Lung (tissue), 11 donors: ENCODE measurements at regions not wholly inside any gene's neighbourhood (a gene's known extent, or its start where the extent isn't known, plus 50 kb on each side); places are given as distances from the start of the nearest gene placed in this dataset.
"Not testable (repeated sequence)": the region's sequence is repeated elsewhere in the genome, so short reads cannot be mapped to it uniquely, and the experiment has no call there.

Source experiments
- ATAC-seq: fragments of 200-7000 bp; cut with Tn5 transposase; one replicate; pipeline ENCODE4 v1.9.1; 2020; ENCODE audit warnings: moderate number of reproducible peaks; ENCODE audit not compliant: insufficient read depth, low FRiP score
- DNase-seq, 3 donors: peaks; one replicate each; pipeline ENCODE4 v3.0.0-alpha.2; 2013 to 2017
- H3K27ac ChIP-seq, 2 donors: one replicate each; pipeline ENCODE4 v1.5.1; 2013; ENCODE audit warnings: mild to moderate bottlenecking in 2 of 2, moderate library complexity in 2 of 2, control low read depth in 1 of 2, inconsistent platforms in 1 of 2, low read depth in 1 of 2, low read length in 1 of 2
- H3K27me3 ChIP-seq, 3 donors: one replicate each; pipeline ENCODE4 v1.5.1; 2013; ENCODE audit warnings: low read length in 2 of 3; ENCODE audit not compliant: control insufficient read depth in 3 of 3, insufficient read depth in 3 of 3
- H3K36me3 ChIP-seq, 4 donors: one replicate each; pipeline ENCODE4 v1.5.1; 2013; ENCODE audit warnings: low read length in 4 of 4, mild to moderate bottlenecking in 1 of 4, moderate library complexity in 1 of 4; ENCODE audit not compliant: control insufficient read depth in 4 of 4, insufficient read depth in 4 of 4
- H3K4me1 ChIP-seq, 5 donors: one replicate each; pipeline ENCODE4 v1.5.1; 2013; ENCODE audit warnings: low read length in 5 of 5, mild to moderate bottlenecking in 2 of 5, moderate library complexity in 1 of 5; ENCODE audit not compliant: control insufficient read depth in 5 of 5, insufficient read depth in 5 of 5
- H3K4me3 ChIP-seq: one replicate; pipeline ENCODE4 v1.5.1; 2013; ENCODE audit warnings: mild to moderate bottlenecking, control low read depth, moderate library complexity
- H3K9ac ChIP-seq, 2 donors: one replicate each; pipeline ENCODE4 v1.5.1; 2013; ENCODE audit warnings: low read length in 2 of 2, control low read depth in 1 of 2; ENCODE audit not compliant: insufficient read depth in 1 of 2
- H3K9me3 ChIP-seq, 4 donors: one replicate each; pipeline ENCODE4 v1.5.1; 2013; ENCODE audit warnings: low read length in 3 of 4, mild to moderate bottlenecking in 1 of 4, moderate library complexity in 1 of 4; ENCODE audit not compliant: control insufficient read depth in 4 of 4, insufficient read depth in 3 of 4
- WGBS, 2 donors: extraction: QIAGEN DNeasy Blood & Tissue Kit; methylation state at CpG; one replicate each; pipeline ENCODE4 v1.1.7; 2013; 5-methylcytosine and 5-hydroxymethylcytosine counted together
- TF ChIP-seq, protein P1 (sequence below): IDR thresholded peaks from 2 replicates; pipeline ENCODE4 v1.5.1; 2012; ENCODE audit warnings: mild to moderate bottlenecking; ENCODE audit errors: control extremely low read depth, extremely low read depth
- donor health status: control.
- donor health status: control.
- donor health status: Bipolar disorder and iron deficiency.
- donor health status: healthy.
- donor health status: DM: yes; HTN: yes; CAD: no.

DNA sequence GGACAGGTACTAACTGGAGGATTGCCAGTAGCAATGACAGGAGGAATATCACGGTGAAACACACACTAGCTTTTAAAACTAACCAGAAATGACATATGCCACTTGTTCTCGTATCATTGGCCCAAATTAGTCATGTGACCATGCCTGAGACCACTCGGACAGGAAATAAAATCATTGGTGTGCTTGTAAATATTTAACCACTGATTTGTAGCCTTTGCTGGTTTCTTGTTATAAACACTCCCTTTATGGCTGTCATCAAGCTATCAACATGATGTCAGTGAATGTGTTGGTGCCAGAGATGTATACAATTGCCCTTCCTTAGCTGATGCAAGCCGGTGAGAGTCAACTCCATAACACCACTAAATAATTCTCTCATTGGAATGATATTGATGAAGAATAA, 123.7 kb upstream of the ANKH start:
- H3K4me3 ChIP-seq, result no peak overlapping the region
- 76 to 83% methylated on average over 4 of the region's 4 CpGs for WGBS, 2 donors
- H3K9ac ChIP-seq, result no peak overlapping the region
- ATAC-seq (no peak), DNase-seq (no peak)
- H3K9me3 ChIP-seq, result no peaks in the 10 kb centered on the region
- no peaks in the 10 kb centered on the region for H3K27me3 ChIP-seq
- no peaks in the 10 kb centered on the region for H3K4me1 ChIP-seq
- TF ChIP-seq, protein P1, sequence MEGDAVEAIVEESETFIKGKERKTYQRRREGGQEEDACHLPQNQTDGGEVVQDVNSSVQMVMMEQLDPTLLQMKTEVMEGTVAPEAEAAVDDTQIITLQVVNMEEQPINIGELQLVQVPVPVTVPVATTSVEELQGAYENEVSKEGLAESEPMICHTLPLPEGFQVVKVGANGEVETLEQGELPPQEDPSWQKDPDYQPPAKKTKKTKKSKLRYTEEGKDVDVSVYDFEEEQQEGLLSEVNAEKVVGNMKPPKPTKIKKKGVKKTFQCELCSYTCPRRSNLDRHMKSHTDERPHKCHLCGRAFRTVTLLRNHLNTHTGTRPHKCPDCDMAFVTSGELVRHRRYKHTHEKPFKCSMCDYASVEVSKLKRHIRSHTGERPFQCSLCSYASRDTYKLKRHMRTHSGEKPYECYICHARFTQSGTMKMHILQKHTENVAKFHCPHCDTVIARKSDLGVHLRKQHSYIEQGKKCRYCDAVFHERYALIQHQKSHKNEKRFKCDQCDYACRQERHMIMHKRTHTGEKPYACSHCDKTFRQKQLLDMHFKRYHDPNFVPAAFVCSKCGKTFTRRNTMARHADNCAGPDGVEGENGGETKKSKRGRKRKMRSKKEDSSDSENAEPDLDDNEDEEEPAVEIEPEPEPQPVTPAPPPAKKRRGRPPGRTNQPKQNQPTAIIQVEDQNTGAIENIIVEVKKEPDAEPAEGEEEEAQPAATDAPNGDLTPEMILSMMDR, result no peak
- no peak overlapping the region for H3K27ac ChIP-seq
- H3K36me3 ChIP-seq, result no peaks in the 10 kb centered on the region

DNA sequence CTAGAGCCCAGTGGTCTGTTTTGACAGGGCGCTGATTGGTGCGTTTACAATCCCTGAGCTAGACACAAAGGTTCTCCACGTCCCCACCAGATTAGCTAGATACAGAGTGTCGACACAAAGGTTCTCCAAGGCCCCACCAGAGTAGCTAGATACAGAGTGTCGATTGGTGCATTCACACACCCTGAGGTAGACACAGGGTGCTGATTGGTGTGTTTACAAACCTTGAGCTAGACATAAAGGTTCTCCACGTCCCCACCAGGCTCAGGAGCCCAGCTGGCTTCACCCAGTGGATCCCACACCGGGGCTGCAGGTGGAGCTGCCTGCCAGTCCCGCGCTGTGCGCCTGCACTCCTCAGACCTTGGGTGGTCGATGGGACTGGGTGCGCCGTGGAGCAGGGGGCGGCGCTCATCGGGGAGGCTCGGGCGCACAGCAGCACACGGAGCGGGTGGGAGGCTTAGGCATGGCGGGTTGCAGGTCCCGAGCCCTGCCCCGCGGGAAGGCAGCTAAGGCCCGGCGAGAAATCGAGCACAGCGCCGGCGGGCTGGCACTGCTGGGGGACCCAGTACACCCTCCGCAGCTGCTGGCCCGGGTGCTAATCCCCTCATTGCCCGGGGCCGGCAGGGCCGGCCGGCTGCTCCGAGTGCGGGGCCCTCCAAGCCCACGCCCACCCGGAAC, 122.0 kb upstream of the ANKH start:
- H3K4me1 ChIP-seq, H3K27ac ChIP-seq, DNase-seq, H3K36me3 ChIP-seq, H3K9ac ChIP-seq, ATAC-seq, H3K4me3 ChIP-seq, H3K9me3 ChIP-seq, H3K27me3 ChIP-seq: not testable (repeated sequence)
- 86 to 93% methylated on average over 30 to 40 of the region's 40 CpGs for WGBS, 2 donors

DNA sequence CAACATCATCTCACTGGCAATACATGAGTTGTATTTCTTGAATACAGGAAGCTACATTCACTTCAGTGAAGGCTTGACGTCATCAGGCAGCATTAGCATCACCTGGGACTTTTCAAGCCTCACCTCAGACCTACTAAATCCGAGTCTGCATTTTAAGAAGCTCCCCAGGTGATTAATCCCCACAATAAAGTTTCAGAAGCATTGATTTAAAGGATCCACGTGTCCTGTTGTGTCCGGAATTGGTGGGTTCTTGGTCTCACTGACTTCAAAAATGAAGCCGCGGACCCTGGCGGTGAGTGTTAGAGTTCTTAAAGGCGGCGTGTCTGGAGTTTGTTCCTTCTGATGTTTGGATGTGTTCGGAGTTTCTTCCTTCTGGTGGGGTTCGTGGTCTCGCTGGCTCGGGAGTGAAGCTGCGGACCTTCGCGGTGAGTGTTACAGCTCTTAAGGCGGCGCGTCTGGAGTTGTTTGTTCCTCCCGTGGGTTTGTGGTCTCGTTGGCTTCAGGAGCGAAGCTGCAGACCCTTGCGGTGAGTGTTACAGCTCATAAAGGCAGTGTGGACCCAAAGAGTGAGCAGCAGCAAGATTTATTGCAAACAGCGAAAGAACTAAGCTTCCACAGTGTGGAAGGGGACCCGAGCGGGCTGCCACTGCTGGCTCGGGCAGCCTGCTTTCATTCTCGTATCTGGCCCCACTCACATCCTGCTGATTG, 121.3 kb upstream of the ANKH start:
- DNase-seq, H3K9me3 ChIP-seq, H3K27ac ChIP-seq, H3K4me1 ChIP-seq, H3K27me3 ChIP-seq, ATAC-seq, H3K36me3 ChIP-seq, H3K9ac ChIP-seq, H3K4me3 ChIP-seq: not testable (repeated sequence)
- 42 to 61% methylated on average over 27 to 28 of the region's 28 CpGs for WGBS, 2 donors

DNA sequence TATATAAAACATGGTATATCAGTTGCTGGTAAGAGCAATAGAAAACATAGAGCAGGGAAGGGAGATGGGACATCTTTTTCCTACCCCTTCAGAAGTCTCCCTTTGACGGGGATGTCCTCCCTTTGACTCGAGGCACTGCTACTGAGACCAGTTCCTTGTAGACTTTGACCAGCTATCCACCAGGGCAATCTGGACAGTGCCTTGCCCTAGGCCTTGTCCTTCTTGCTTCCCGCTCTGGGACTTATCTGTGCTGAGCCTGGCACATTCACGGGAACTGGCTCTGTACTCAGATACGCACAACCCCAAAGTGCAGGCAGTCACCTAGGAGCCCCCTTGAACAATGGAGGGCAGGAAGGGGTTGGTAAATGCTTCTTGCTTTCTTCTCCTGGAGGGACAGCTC, 116.6 kb upstream of the ANKH start:
- Histone ChIP-seq H3K27ac (no peak overlapping the region), H3K27me3 (no peaks in the 10 kb centered on the region), H3K36me3 (no peaks in the 10 kb centered on the region), H3K9me3 (peaks cover 0 to 5% (median 0%) of the 10 kb centered on the region in 4 donors), H3K4me3 (no peak overlapping the region), H3K9ac (no peak overlapping the region), H3K4me1 (no peaks in the 10 kb centered on the region)
- TF ChIP-seq, protein P1, result no peak
- WGBS, 2 donors, result 94 to 95% methylated on average over 5 of the region's 5 CpGs
- ATAC-seq (no peak), DNase-seq (no peak)
